Activated CD4-positive, alpha-beta T cell treated with anti-CD3 and anti-CD28 coated beads for 4 hours (primary cell): ENCODE measurements at regions not wholly inside any gene's neighbourhood (a gene's known extent, or its start where the extent isn't known, plus 50 kb on each side); places are given as distances from the start of the nearest gene placed in this dataset.
"Not testable (repeated sequence)": the region's sequence is repeated elsewhere in the genome, so short reads cannot be mapped to it uniquely, and the experiment has no call there.

Experiments used
- DNase-seq, 2 donors: peaks; one replicate each; pipeline ENCODE4 v3.0.0-alpha.2; 2020

GRCh38 chrX:77167993-77168392 lies 279.2 kb upstream of the FGF16 start:
- DNase-seq = no peak

- no peak for DNase-seq
Observed at GRCh38 chrX:77174680-77175519, 272.3 kb upstream of the FGF16 start.

GRCh38 chrX:77200663-77201062 lies 246.5 kb upstream of the FGF16 start:
- no peak for DNase-seq

GRCh38 chrX:77223046-77223445 lies 224.1 kb upstream of the FGF16 start:
- DNase-seq = no peak

GRCh38 chrX:77264490-77264889 lies 182.7 kb upstream of the FGF16 start:
- no peak for DNase-seq

- DNase-seq = no peak
Observed at GRCh38 chrX:77275392-77275791, 171.8 kb upstream of the FGF16 start.

GRCh38 chrX:77276742-77277141 lies 170.4 kb upstream of the FGF16 start:
- DNase-seq = no peak

GRCh38 chrX:77277911-77278310 lies 169.3 kb upstream of the FGF16 start:
- DNase-seq = no peak

GRCh38 chrX:77279373-77279772 lies 167.8 kb upstream of the FGF16 start:
- not testable (repeated sequence) for DNase-seq

- DNase-seq = no peak
Observed at GRCh38 chrX:77293331-77293995, 153.7 kb upstream of the FGF16 start.

DNA sequence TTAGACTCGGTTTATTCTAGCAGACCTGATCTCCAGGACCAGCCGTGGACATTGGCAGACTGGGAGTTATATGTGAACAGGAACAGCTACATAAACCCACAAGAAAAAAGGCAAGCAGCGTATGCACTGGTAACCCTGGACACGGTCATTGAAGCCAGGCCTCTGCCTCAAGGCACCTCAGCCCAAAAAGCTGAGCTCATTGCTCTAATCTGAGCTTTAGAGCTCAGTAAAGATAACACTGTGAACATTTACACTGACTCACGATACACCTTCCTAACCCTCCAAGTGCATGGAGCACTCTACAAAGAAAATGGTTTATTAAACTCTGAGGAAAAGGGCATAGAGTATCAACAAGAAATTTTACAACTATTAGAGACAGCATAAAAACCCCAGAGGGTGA lies 148.9 kb upstream of the FGF16 start:
- DNase-seq = no peak

GRCh38 chrX:77298790-77299189 lies 148.4 kb upstream of the FGF16 start:
- no peak for DNase-seq

GRCh38 chrX:77299549-77299948 lies 147.6 kb upstream of the FGF16 start:
- DNase-seq = no peak

GRCh38 chrX:77342004-77342403 lies 105.2 kb upstream of the FGF16 start:
- no peak for DNase-seq

DNA sequence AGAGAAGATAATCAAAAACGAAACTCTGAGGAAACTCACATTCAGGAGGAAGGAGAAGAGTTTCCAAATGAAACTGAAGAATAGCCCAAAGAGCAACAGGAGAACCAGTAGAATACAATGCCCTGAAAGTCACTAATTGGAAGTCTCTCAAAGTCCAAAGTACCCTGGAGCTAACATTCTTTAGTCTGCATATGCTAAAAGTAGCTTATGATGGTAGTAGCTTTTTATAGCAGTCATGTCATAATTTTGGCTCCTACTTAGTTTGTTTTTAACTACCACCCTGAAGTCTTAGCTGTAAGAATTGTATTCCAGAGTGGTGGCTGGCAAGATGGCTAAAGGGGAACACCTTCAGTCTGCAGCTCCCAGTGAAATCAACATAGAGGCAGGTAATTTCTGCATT lies 100.3 kb upstream of the FGF16 start:
- DNase-seq = no peak

- DNase-seq = no peak
Observed at GRCh38 chrX:77347572-77347971, 99.6 kb upstream of the FGF16 start.

GRCh38 chrX:77389891-77390290 lies 57.3 kb upstream of the FGF16 start:
- DNase-seq = no peak

DNA sequence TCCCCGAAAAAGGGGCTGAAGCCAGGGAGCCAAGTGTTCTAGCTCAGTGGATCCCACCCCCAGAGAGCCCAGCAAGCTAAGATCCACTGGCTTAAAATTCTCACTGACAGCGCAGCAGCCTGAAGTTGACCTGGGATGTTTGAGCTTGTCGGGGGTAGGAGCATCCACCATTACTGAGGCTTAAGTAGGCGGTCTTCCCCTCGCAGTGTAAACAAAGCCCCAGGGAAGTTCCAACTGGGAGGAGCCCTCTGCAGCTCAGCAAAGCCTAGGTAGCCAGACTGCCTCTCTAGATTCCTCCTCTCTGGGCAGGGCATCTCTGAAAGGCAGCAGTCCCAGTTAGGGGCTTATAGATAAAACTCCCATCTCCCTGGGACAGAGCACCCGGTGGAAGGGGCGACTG lies 56.8 kb upstream of the FGF16 start:
- DNase-seq = not testable (repeated sequence)

GRCh38 chrX:77396781-77397180 lies 50.4 kb upstream of the FGF16 start:
- DNase-seq = no peak
